ENCODE measurements at regions not wholly inside any gene's neighbourhood (a gene's known extent, or its start where the extent isn't known, plus 50 kb on each side); places are given as distances from the start of the nearest gene placed in this dataset.

GRCh38 chr18:34480162-34480700, 229.9 kb upstream of the DTNA start:
- no peak for TF ChIP-seq CTCF (conservative IDR thresholded peaks at IDR 0.05)
- H3K27ac ChIP-seq: no peak overlapping the region

GRCh38 chr18:34482204-34482603, 227.9 kb upstream of the DTNA start:
- H3K27ac ChIP-seq: no peak overlapping the region
- TF ChIP-seq CTCF (conservative IDR thresholded peaks at IDR 0.05): no peak

GRCh38 chr18:34483198-34483597, 226.9 kb upstream of the DTNA start:
- no peak overlapping the region for H3K27ac ChIP-seq
- no peak for TF ChIP-seq CTCF (conservative IDR thresholded peaks at IDR 0.05)

- TF ChIP-seq CTCF (conservative IDR thresholded peaks at IDR 0.05): no peak
- H3K27ac ChIP-seq: no peak overlapping the region
These were observed 218.4 kb upstream of the DTNA start for GRCh38 chr18:34491719-34492118.

GRCh38 chr18:34492652-34493051, 217.4 kb upstream of the DTNA start:
- no peak for TF ChIP-seq CTCF (conservative IDR thresholded peaks at IDR 0.05)
- H3K27ac ChIP-seq: no peak overlapping the region; the same call in 1 of the 2 replicates

GRCh38 chr18:34493099-34493544, 217.0 kb upstream of the DTNA start:
- H3K27ac ChIP-seq: no peak overlapping the region; the same call in 1 of the 2 replicates
- TF ChIP-seq CTCF (conservative IDR thresholded peaks at IDR 0.05): no peak

GRCh38 chr18:34493566-34494358, 216.3 kb upstream of the DTNA start:
- no peak overlapping the region; the same call in 1 of the 2 replicates for H3K27ac ChIP-seq
- no peak; the same call in 1 of the 2 replicates for TF ChIP-seq CTCF (conservative IDR thresholded peaks at IDR 0.05)

All from VCaP (cell line).